Fibroblast of mammary gland (primary cell): ENCODE measurements at regions not wholly inside any gene's neighbourhood (a gene's known extent, or its start where the extent isn't known, plus 50 kb on each side); places are given as distances from the start of the nearest gene placed in this dataset.
"Not testable (repeated sequence)": the region's sequence is repeated elsewhere in the genome, so short reads cannot be mapped to it uniquely, and the experiment has no call there.

Source experiments
- DNase-seq: peaks from one replicate; pipeline ENCODE4 v3.0.0-alpha.2; 2010; ENCODE audit warnings: low read depth
- H3K4me3 ChIP-seq: 2 replicates; pipeline ENCODE4 v1.5.1; 2011; ENCODE audit warnings: low read depth, mild to moderate bottlenecking, low read length, moderate library complexity; ENCODE audit not compliant: control insufficient read depth
- TF ChIP-seq, protein P1 (sequence below): conservative IDR thresholded peaks from 2 replicates; pipeline ENCODE4 v1.5.1; 2011; ENCODE audit warnings: low read depth, low read length, inconsistent platforms; ENCODE audit not compliant: control insufficient read depth, insufficient read depth

- no peak overlapping the region for H3K4me3 ChIP-seq
- TF ChIP-seq, protein P1, sequence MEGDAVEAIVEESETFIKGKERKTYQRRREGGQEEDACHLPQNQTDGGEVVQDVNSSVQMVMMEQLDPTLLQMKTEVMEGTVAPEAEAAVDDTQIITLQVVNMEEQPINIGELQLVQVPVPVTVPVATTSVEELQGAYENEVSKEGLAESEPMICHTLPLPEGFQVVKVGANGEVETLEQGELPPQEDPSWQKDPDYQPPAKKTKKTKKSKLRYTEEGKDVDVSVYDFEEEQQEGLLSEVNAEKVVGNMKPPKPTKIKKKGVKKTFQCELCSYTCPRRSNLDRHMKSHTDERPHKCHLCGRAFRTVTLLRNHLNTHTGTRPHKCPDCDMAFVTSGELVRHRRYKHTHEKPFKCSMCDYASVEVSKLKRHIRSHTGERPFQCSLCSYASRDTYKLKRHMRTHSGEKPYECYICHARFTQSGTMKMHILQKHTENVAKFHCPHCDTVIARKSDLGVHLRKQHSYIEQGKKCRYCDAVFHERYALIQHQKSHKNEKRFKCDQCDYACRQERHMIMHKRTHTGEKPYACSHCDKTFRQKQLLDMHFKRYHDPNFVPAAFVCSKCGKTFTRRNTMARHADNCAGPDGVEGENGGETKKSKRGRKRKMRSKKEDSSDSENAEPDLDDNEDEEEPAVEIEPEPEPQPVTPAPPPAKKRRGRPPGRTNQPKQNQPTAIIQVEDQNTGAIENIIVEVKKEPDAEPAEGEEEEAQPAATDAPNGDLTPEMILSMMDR: no peak
- DNase-seq: no peak
These were observed 1007.7 kb upstream of the ATXN7L3B start for GRCh38 chr12:73529954-73530353.

DNA sequence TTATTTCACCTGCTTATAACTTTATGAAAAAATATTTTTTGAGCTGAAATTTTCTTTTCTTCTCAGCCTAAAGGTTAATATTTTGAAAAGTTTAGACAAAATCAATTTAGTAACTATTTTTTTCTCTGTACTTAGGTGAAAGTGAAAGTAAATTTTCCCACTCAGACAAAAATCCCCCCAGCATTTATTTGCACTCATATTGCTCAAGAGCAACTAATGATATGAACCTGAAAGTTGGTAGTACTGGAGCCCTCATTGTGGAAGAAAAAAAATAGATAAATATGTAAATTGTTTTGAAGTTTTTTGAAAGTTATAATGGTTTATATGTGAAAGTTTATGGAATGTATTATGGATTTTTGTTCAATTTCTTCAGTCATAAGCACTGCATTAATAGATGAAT lies 1005.9 kb upstream of the ATXN7L3B start:
- TF ChIP-seq, protein P1: no peak
- no peak for DNase-seq
- H3K4me3 ChIP-seq: no peak overlapping the region

DNA sequence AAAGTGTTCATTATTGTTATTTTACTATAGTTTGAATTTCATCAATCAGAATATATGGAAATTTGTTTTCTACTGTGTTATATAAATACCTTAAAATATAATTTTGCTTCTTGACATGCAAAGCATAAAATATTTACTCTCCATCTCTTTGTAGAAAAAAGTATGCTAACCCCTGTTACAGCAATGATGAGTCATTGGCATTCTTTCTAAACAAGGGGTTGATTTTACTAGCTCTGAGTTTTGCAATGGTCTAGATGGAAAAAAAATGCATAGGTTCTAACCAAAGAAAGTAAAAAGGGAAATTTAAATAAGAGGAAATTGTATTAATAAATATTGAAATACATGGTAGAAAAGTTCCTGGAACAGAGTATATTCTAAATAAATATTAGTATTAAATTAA lies 990.2 kb upstream of the ATXN7L3B start:
- TF ChIP-seq, protein P1: no peak
- H3K4me3 ChIP-seq: no peak overlapping the region
- no peak for DNase-seq

- TF ChIP-seq, protein P1: no peak
- no peak for DNase-seq
- H3K4me3 ChIP-seq: no peak overlapping the region
These were observed 952.5 kb upstream of the ATXN7L3B start for GRCh38 chr12:73585136-73585535.

DNA sequence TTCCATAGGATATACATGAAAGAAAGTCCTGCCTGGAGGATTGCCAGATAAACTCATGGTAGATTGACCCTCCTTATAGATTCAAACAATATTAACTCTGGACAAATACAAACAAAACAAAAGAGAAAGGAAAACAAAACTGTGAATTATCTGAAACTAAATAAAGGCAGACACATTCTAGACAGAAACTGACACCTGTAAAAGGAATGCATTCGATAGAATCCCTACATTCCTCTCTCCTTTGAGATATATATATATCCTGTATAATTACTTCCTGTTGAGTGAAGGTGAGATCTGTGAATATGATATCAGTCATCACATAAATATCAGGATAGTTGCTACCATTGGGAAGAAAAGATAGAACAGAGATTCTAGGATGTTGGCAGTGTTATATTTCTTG lies 948.4 kb upstream of the ATXN7L3B start:
- no peak for DNase-seq
- no peak overlapping the region for H3K4me3 ChIP-seq
- TF ChIP-seq, protein P1: no peak

DNA sequence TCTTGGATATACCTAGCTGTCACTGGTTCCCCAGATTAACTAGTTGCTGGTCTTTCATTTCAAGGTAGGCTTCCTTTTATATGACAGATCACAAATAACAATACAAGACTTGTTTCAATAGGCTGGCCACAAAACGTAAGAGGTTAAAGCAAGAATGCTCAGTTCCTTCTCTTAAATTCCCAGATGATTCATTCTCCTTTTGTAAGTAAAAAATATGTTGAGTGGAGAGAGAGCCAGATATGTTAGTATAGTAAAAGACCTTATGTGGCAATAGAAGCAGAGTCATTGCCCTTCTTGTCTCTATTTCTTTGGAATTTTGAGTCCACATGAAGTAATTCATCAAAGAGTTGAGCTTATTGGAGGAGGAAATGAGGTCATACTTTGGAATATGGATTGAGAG lies 939.0 kb upstream of the ATXN7L3B start:
- no peak overlapping the region for H3K4me3 ChIP-seq
- TF ChIP-seq, protein P1: no peak
- DNase-seq: no peak

DNA sequence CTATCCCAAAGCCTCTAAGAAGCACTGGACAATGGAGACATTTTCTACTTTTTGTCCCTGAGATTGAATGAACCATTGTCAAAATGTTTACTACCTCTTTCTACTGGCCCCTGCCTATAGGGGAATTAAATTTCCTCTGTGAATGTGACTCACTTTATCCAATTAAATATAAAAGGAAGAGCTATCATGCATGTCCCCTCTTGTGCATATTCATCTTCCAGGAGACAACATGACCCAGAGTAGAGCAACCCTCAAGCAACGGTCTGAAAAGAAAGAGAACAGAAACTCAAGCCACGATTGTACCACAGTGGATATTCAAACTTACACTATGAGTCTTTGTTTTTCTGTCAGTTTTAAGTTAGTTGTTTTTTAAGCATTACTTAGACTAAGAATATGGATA lies 938.4 kb upstream of the ATXN7L3B start:
- no peak for DNase-seq
- H3K4me3 ChIP-seq: no peak overlapping the region
- TF ChIP-seq, protein P1: no peak

DNA sequence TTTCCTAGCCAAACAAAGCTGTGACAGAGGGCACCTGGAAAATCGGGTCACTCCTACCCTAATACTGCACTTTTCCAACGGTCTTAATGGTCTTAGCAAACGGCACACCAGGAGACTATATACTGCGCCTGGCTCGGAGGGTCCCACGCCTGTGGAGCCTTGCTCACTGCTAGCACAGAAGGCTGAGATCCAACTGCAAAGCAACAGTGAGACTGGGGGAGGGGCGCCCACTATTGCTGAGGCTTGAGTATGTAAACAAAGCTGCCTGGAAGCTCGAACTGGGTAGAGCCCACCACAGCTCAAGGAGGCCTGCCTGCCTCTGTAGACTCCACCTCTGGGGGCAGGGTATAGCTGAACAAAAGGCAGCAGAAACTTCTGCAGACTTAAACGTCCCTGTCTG lies 931.7 kb upstream of the ATXN7L3B start:
- not testable (repeated sequence) for H3K4me3 ChIP-seq, DNase-seq
